Spinal cord (tissue), 9 donors: ENCODE measurements at regions not wholly inside any gene's neighbourhood (a gene's known extent, or its start where the extent isn't known, plus 50 kb on each side); places are given as distances from the start of the nearest gene placed in this dataset.
"Not testable (repeated sequence)": the region's sequence is repeated elsewhere in the genome, so short reads cannot be mapped to it uniquely, and the experiment has no call there.

Experiments
- DNase-seq, 6 donors: peaks; one replicate each; pipeline versions ENCODE4 v3.0.0 to v3.0.0-alpha.2; 2013 to 2015; ENCODE audit warnings: low spot score in 6 of 6, low read depth in 4 of 6
- H3K27ac ChIP-seq: one replicate; pipeline ENCODE4 v1.5.1; 2013; ENCODE audit warnings: low read depth, low read length, control low read depth
- H3K27me3 ChIP-seq: one replicate; pipeline ENCODE4 v1.6.1; 2013; ENCODE audit warnings: low read length; ENCODE audit not compliant: control insufficient read depth, insufficient read depth
- H3K36me3 ChIP-seq: one replicate; pipeline ENCODE4 v1.6.1; 2013; ENCODE audit warnings: low read length; ENCODE audit not compliant: control insufficient read depth, insufficient read depth
- H3K4me1 ChIP-seq: one replicate; pipeline ENCODE4 v1.6.1; 2013; ENCODE audit warnings: low read length; ENCODE audit not compliant: control insufficient read depth, insufficient read depth
- H3K4me3 ChIP-seq: one replicate; pipeline ENCODE4 v1.5.1; 2013; ENCODE audit warnings: low read depth, low read length, control low read depth
- H3K9me3 ChIP-seq: one replicate; pipeline ENCODE4 v1.6.1; 2013; ENCODE audit warnings: low read length; ENCODE audit not compliant: control insufficient read depth, insufficient read depth
- WGBS: methylation state at CpG from one replicate; pipeline ENCODE4 v1.1.5; 2013; ENCODE audit warnings: missing lambda C conversion rate; ENCODE audit not compliant: insufficient coverage; 5-methylcytosine and 5-hydroxymethylcytosine counted together
- donor health status: healthy.

GRCh38 chr12:107847830-107848229 is 73.3 kb downstream of the ASCL4 start:
- peaks cover 50% of the 10 kb centered on the region for H3K27me3 ChIP-seq
- 25% methylated on average over 2 of the region's 3 CpGs for WGBS

GRCh38 chr12:107853479-107853878 is 79.0 kb downstream of the ASCL4 start:
- DNase-seq, result no peak
- Histone ChIP-seq H3K4me1 (no peaks in the 10 kb centered on the region), H3K27ac (no peak overlapping the region), H3K36me3 (no peaks in the 10 kb centered on the region), H3K4me3 (no peak overlapping the region), H3K9me3 (no peaks in the 10 kb centered on the region), H3K27me3 (peaks cover 12% of the 10 kb centered on the region)
- WGBS, result 54% methylated on average over 2 of the region's 3 CpGs

More at GRCh38 chr12:107847830-107848229, 73.3 kb downstream of the ASCL4 start:
- H3K36me3 ChIP-seq, result no peaks in the 10 kb centered on the region
- H3K4me1 ChIP-seq, result peaks cover 29% of the 10 kb centered on the region
- no peak overlapping the region for H3K27ac ChIP-seq
- H3K9me3 ChIP-seq, result no peaks in the 10 kb centered on the region
- H3K4me3 ChIP-seq, result no peak overlapping the region
- no peak for DNase-seq

- peak in 1 of 6 donors; percentile 68 for DNase-seq
- Histone ChIP-seq H3K27ac (no peak overlapping the region), H3K9me3 (no peaks in the 10 kb centered on the region), H3K4me3 (no peak overlapping the region), H3K36me3 (no peaks in the 10 kb centered on the region), H3K27me3 (no peaks in the 10 kb centered on the region), H3K4me1 (no peaks in the 10 kb centered on the region)
- 100% methylated on average over 1 of the region's 2 CpGs for WGBS
Observed at GRCh38 chr12:107855471-107855870, 81.0 kb downstream of the ASCL4 start.

DNA sequence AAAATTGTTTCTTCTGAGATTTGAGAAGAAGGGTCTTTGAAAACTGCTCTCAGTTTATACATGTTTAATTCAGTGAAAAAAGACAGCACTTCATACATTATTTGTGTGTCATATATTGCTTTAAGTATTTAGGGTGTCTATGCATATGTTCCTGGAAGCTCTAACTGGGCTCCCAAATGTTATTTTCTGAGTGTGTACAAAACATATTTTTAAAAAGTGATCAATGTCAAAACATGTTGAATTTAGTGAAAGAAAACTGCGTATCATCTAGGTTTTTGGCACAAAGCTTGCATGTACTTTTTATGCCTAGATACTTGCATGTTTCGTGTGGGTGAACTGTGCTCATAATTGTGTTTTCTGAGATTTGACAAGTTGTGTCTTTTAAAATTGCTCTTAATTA is 81.6 kb downstream of the ASCL4 start:
- no CpG with 5 or more reads among the region's 2 CpGs for WGBS
- no peaks in the 10 kb centered on the region for H3K27me3 ChIP-seq

DNA sequence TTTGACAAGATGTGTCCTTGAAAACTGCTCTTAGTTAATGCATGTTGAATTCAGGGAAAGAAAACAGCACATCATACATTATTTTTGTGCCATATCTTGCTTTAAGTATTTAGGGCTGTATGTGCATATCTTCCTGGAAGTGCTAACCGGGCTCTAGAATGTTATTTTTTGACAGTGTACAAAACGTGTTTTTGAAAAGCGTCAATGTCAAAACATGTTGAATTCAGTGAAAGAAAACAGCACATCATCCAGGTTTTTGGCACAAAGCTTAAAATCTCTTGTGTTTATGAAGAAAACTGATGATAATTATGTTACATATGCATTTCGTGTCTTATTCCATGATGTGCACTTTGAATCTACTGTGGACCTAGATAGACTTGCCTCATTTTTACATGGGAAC is 82.7 kb downstream of the ASCL4 start:
- 100% methylated on average over 2 of the region's 4 CpGs for WGBS
- peak in 1 of 6 donors; percentile 66 for DNase-seq
- H3K27me3 ChIP-seq, result peaks cover 2% of the 10 kb centered on the region

More for the DNA sequence above, 81.6 kb downstream of the ASCL4 start:
- no peaks in the 10 kb centered on the region for H3K9me3 ChIP-seq
- peak in 1 of 6 donors; percentile 79 for DNase-seq
- no peak overlapping the region for H3K4me3 ChIP-seq
- H3K4me1 ChIP-seq, result no peaks in the 10 kb centered on the region
- no peak overlapping the region for H3K27ac ChIP-seq
- no peaks in the 10 kb centered on the region for H3K36me3 ChIP-seq

GRCh38 chr12:107859367-107859766 is 84.9 kb downstream of the ASCL4 start:
- no CpG with 5 or more reads among the region's 2 CpGs for WGBS
- H3K9me3 ChIP-seq, result no peaks in the 10 kb centered on the region
- DNase-seq, result no peak
- H3K27ac ChIP-seq, result no peak overlapping the region
- peaks cover 2% of the 10 kb centered on the region for H3K4me1 ChIP-seq
- H3K36me3 ChIP-seq, result no peaks in the 10 kb centered on the region
- no peak overlapping the region for H3K4me3 ChIP-seq
- H3K27me3 ChIP-seq, result peaks cover 9% of the 10 kb centered on the region

More for the DNA sequence above, 82.7 kb downstream of the ASCL4 start:
- H3K9me3 ChIP-seq, result no peaks in the 10 kb centered on the region
- no peak overlapping the region for H3K27ac ChIP-seq
- H3K36me3 ChIP-seq, result no peaks in the 10 kb centered on the region
- no peaks in the 10 kb centered on the region for H3K4me1 ChIP-seq
- no peak overlapping the region for H3K4me3 ChIP-seq

DNA sequence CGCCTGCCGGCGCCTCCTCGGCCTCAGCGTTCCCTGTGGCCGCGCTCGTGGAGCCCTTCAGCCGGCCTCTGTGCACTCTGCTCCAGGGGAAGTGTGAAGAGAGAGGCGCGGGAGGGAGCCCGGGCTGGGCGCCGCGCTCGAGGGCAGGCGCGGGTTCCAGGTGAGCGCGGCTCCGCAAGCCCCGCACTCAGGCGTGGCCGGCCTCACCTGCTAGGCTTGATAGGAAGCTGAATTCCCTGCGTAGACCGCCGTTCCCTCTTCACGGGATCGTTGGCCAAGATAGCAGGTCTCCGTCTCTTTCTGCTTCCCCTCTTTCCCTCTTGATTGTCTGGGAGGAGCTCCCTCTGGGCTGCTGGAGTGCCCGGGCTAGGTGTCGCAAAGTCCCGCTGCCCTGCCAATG is 89.7 kb downstream of the ASCL4 start:
- Histone ChIP-seq H3K9me3 (no peaks in the 10 kb centered on the region), H3K36me3 (no peaks in the 10 kb centered on the region), H3K4me1 (peaks cover 2% of the 10 kb centered on the region), H3K27ac (no peak overlapping the region), H3K4me3 (no peak overlapping the region), H3K27me3 (peaks cover 9% of the 10 kb centered on the region)
- WGBS, result 13% methylated on average over 29 of the region's 33 CpGs
- peak in 1 of 6 donors; percentile 4 for DNase-seq

GRCh38 chr12:107864727-107865126 is 90.2 kb downstream of the ASCL4 start:
- H3K9me3 ChIP-seq, H3K27me3 ChIP-seq, H3K36me3 ChIP-seq, H3K27ac ChIP-seq, H3K4me1 ChIP-seq, H3K4me3 ChIP-seq, DNase-seq: not testable (repeated sequence)
- WGBS, result 59% methylated on average over 12 of the region's 12 CpGs

DNA sequence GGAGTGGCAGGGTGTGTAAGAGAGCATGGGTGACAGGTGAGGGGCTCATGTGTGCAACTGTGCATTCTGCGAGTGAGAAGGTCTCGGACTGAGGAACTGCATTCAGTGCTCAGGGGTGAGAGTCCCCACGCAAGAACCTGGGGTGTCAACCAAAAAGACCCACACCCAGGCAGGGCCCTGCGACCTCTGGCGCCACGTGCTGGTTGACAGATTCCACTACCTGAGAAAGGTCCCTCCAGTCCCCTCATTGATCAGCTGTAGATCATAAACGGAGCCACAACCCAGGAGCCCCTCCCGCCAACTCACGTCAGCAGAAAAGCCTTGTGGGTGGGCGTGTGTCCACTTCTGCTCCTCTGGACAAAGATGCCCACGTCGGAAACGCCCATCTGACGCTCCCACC is 98.7 kb downstream of the ASCL4 start:
- Histone ChIP-seq H3K36me3 (no peaks in the 10 kb centered on the region), H3K9me3 (no peaks in the 10 kb centered on the region), H3K27ac (no peak overlapping the region), H3K27me3 (peaks cover 3% of the 10 kb centered on the region), H3K4me3 (no peak overlapping the region), H3K4me1 (no peaks in the 10 kb centered on the region)
- no peak for DNase-seq
- 53% methylated on average over 9 of the region's 14 CpGs for WGBS

GRCh38 chr12:107875786-107876185 is 101.3 kb downstream of the ASCL4 start:
- H3K27ac ChIP-seq, result no peak overlapping the region
- H3K9me3 ChIP-seq, result no peaks in the 10 kb centered on the region
- H3K4me1 ChIP-seq, result no peaks in the 10 kb centered on the region
- no peaks in the 10 kb centered on the region for H3K36me3 ChIP-seq
- peaks cover 3% of the 10 kb centered on the region for H3K27me3 ChIP-seq
- WGBS, result 51% methylated on average over 2 of the region's 7 CpGs
- H3K4me3 ChIP-seq, result no peak overlapping the region
- no peak for DNase-seq
